Hepatocyte (in vitro differentiated cells): ENCODE measurements at regions not wholly inside any gene's neighbourhood (a gene's known extent, or its start where the extent isn't known, plus 50 kb on each side); places are given as distances from the start of the nearest gene placed in this dataset.

Source experiments
- DNase-seq: peaks from one replicate; pipeline ENCODE4 v3.0.0-alpha.2; 2016; ENCODE audit warnings: low spot score
- H2AFZ ChIP-seq: fragments of 200-600 bp; sonication (generic); 2 replicates; pipeline ENCODE4 v1.6.0; 2016; ENCODE audit warnings: antibody characterized with exemption, mild to moderate bottlenecking
- H3K27ac ChIP-seq: fragments of 200-600 bp; sonication (generic); 2 replicates; pipeline ENCODE4 v1.5.1; 2016; ENCODE audit warnings: mild to moderate bottlenecking
- H3K27me3 ChIP-seq: fragments of 200-600 bp; sonication (generic); 2 replicates; pipeline ENCODE4 v1.6.1; 2016
- H3K36me3 ChIP-seq: fragments of 200-600 bp; sonication (generic); replicated peaks from 2 replicates; pipeline ENCODE4 v1.5.1; 2016; ENCODE audit warnings: low read depth; ENCODE audit not compliant: insufficient read depth
- H3K4me1 ChIP-seq: fragments of 200-600 bp; sonication (generic); 2 replicates; pipeline ENCODE4 v1.5.1; 2016; ENCODE audit warnings: mild to moderate bottlenecking, moderate library complexity; ENCODE audit not compliant: insufficient read depth
- H3K4me2 ChIP-seq: fragments of 200-600 bp; sonication (generic); 2 replicates; pipeline ENCODE4 v1.6.0; 2016
- H3K4me3 ChIP-seq: fragments of 200-600 bp; sonication (generic); 2 replicates; pipeline ENCODE4 v1.5.1; 2016; ENCODE audit warnings: mild to moderate bottlenecking
- H3K79me2 ChIP-seq: fragments of 200-600 bp; sonication (generic); 2 replicates; pipeline ENCODE4 v1.6.0; 2017; ENCODE audit warnings: mild to moderate bottlenecking
- H3K9me2 ChIP-seq: fragments of 200-600 bp; sonication (generic); replicated peaks from 2 replicates; pipeline ENCODE4 v1.6.0; 2017; ENCODE audit warnings: mild to moderate bottlenecking; ENCODE audit not compliant: insufficient read depth
- H3K9me3 ChIP-seq: fragments of 200-600 bp; sonication (generic); 2 replicates; pipeline ENCODE4 v1.5.1; 2016; ENCODE audit warnings: low read depth, mild to moderate bottlenecking
- H4K20me1 ChIP-seq: fragments of 200-600 bp; sonication (generic); 2 replicates; pipeline ENCODE4 v1.6.0; 2016; ENCODE audit warnings: mild to moderate bottlenecking; ENCODE audit not compliant: insufficient read depth, poor library complexity, severe bottlenecking
- CTCF ChIP-seq: fragments of 200-600 bp; sonication (generic); IDR thresholded peaks from 2 replicates; pipeline ENCODE4 v1.5.1; 2016; ENCODE audit warnings: antibody characterized with exemption, mild to moderate bottlenecking; ENCODE audit not compliant: poor library complexity
- EZH2 ChIP-seq: fragments of 200-600 bp; sonication (generic); IDR thresholded peaks from 2 replicates; pipeline ENCODE4 v1.6.1; 2016; ENCODE audit warnings: antibody characterized with exemption, mild to moderate bottlenecking, borderline replicate concordance
- EZH2phosphoT487 ChIP-seq: fragments of 200-600 bp; sonication (generic); IDR thresholded peaks from one replicate; pipeline ENCODE4 v1.6.1; 2018; ENCODE audit warnings: antibody characterized with exemption, mild to moderate bottlenecking, low read depth, moderate library complexity; ENCODE audit not compliant: unreplicated experiment, severe bottlenecking
- WGBS: methylation state at CpG from one replicate; pipeline ENCODE4 v1.1.6; 2016; ENCODE audit warnings: low lambda C conversion rate; ENCODE audit errors: missing lambda C conversion rate; 5-methylcytosine and 5-hydroxymethylcytosine counted together

- WGBS: 81% methylated on average over 2 of the region's 2 CpGs
- Histone ChIP-seq H3K36me3 (no peaks in the 10 kb centered on the region), H3K27ac (no peak overlapping the region), H3K4me2 (no peak overlapping the region), H3K27me3 (no peaks in the 10 kb centered on the region), H3K79me2 (no peaks in the 10 kb centered on the region), H3K4me1 (no peaks in the 10 kb centered on the region), H3K9me2 (no peaks in the 10 kb centered on the region), H3K9me3 (no peaks in the 10 kb centered on the region), H2AFZ (no peak overlapping the region), H4K20me1 (no peaks in the 10 kb centered on the region), H3K4me3 (no peak overlapping the region)
- DNase-seq: no peak
- TF ChIP-seq CTCF (no peak), EZH2phosphoT487 (no peak), EZH2 (no peak)
Observed at GRCh38 chr15:79549196-79549595, 117.1 kb downstream of the MINAR1 start.

- H3K4me1 ChIP-seq: no peaks in the 10 kb centered on the region
- no peaks in the 10 kb centered on the region for H3K36me3 ChIP-seq
- no peaks in the 10 kb centered on the region for H3K79me2 ChIP-seq
- H3K9me2 ChIP-seq: no peaks in the 10 kb centered on the region
- H4K20me1 ChIP-seq: no peaks in the 10 kb centered on the region
- no peak for DNase-seq
- peaks cover 10% of the 10 kb centered on the region for H3K27me3 ChIP-seq
- no peaks in the 10 kb centered on the region for H3K9me3 ChIP-seq
- H3K4me3 ChIP-seq: no peak overlapping the region
- WGBS: 97% methylated on average over 13 of the region's 24 CpGs
- H3K27ac ChIP-seq: no peak overlapping the region
- no peak overlapping the region for H3K4me2 ChIP-seq
- H2AFZ ChIP-seq: no peak overlapping the region
- TF ChIP-seq EZH2phosphoT487: no peak
- no peak for TF ChIP-seq EZH2
- TF ChIP-seq CTCF: no peak
Observed at GRCh38 chr15:79560384-79560783, 128.2 kb downstream of the MINAR1 start.

GRCh38 chr15:79561982-79562381 is 129.8 kb downstream of the MINAR1 start:
- Histone ChIP-seq H3K4me1 (no peaks in the 10 kb centered on the region), H3K27ac (no peak overlapping the region), H4K20me1 (no peaks in the 10 kb centered on the region), H3K4me2 (peak overlapping the region; percentile 28), H3K4me3 (no peak overlapping the region), H3K9me3 (no peaks in the 10 kb centered on the region), H2AFZ (no peak overlapping the region), H3K79me2 (no peaks in the 10 kb centered on the region), H3K36me3 (no peaks in the 10 kb centered on the region), H3K9me2 (no peaks in the 10 kb centered on the region), H3K27me3 (peaks cover 6% of the 10 kb centered on the region)
- WGBS: 65% methylated on average over 4 of the region's 4 CpGs
- TF ChIP-seq CTCF: no peak
- no peak for TF ChIP-seq EZH2
- DNase-seq: no peak

- no peaks in the 10 kb centered on the region for H3K79me2 ChIP-seq
- no peaks in the 10 kb centered on the region for H3K36me3 ChIP-seq
- no peak for DNase-seq
- H3K9me3 ChIP-seq: no peaks in the 10 kb centered on the region
- no peaks in the 10 kb centered on the region for H3K4me1 ChIP-seq
- peak overlapping the region; percentile 28 for H3K4me2 ChIP-seq
- no peaks in the 10 kb centered on the region for H4K20me1 ChIP-seq
- H2AFZ ChIP-seq: no peak overlapping the region
- no peak for TF ChIP-seq CTCF
- no peak for TF ChIP-seq EZH2phosphoT487
- 64% methylated on average over 14 of the region's 14 CpGs for WGBS
- H3K27me3 ChIP-seq: peaks cover 6% of the 10 kb centered on the region
- H3K9me2 ChIP-seq: no peaks in the 10 kb centered on the region
- no peak overlapping the region for H3K27ac ChIP-seq
- H3K4me3 ChIP-seq: no peak overlapping the region
Observed at GRCh38 chr15:79562403-79562815, 130.3 kb downstream of the MINAR1 start.
